ENCODE measurements at regions not wholly inside any gene's neighbourhood (a gene's known extent, or its start where the extent isn't known, plus 50 kb on each side); places are given as distances from the start of the nearest gene placed in this dataset.

DNA sequence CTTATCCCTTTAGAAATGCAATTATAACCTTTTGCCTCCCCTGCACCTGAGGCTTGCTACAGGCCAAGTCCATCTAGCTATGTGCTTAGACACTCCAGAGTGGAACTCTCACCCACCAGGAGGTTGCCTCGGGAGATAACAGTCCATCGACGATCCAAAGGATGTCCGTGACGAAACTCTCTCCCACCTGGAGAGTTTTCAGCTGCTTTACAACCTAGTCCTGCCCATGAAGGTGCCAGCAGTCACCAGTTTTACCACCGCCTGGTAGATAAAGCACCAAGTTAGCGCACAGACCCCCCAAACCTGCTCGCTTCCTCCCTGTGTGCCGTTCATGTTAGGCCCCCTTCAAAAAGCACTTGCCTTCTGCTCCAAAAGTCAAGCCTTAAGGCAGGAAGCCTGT is 53.1 kb upstream of the SHISAL1 start:
- Histone ChIP-seq H3K79me2 (ENCODE audit: insufficient read depth, low read length) (no peaks in the 10 kb centered on the region), H4K20me1 (ENCODE audit: insufficient read depth, low read length) (no peaks in the 10 kb centered on the region), H3K4me2 (ENCODE audit: insufficient read depth, low read length) (no peak overlapping the region), H3K27me3 (ENCODE audit: insufficient read depth, low read length, poor library complexity) (peaks cover 4% of the 10 kb centered on the region), H3K9ac (ENCODE audit: low read depth, low read length) (no peak overlapping the region), H3K4me3 (ENCODE audit: low read depth in 1 of 2, low read length in 2 of 2) (no peak overlapping the region), H3K9me3 (ENCODE audit: insufficient read depth, low read length, severe bottlenecking) (no peaks in the 10 kb centered on the region), H3K4me1 (ENCODE audit: insufficient read depth, low read length) (no peaks in the 10 kb centered on the region), H3K36me3 (ENCODE audit: insufficient read depth, low read length) (no peaks in the 10 kb centered on the region), H3K27ac (ENCODE audit: low read length) (no peak overlapping the region), H2AFZ (ENCODE audit: low read depth, low read length) (no peak overlapping the region)
- DNase-seq (no peak), ATAC-seq (ENCODE audit: insufficient read depth, low read depth) (no peak)
- TF ChIP-seq CTCF (IDR thresholded peaks at IDR 0.05; ENCODE audit: borderline replicate concordance, extremely low read depth, low read length, poor library complexity, severe bottlenecking) (no peak), EZH2 (IDR thresholded peaks at IDR 0.05; ENCODE audit: borderline replicate concordance, low read depth, low read length, severe bottlenecking) (no peak)

DNA sequence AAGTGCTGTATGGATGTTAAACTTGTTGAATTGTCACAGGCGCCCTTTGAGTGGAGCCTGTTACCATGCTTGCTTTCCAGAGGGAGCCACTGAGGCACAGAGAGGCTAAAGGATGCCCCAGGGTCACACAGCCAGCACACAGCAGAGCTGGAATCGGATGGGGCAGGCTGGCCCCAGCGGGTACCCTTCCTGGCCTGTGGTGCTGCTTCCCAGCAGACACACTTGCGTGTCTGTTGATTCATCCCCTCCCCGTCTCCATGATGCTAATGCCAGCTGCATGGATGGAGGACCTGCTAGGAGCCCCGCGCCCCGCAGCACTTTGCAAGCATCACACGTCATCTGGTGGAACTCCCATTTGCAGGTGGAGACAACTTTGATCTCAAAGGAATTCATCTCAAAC is 52.4 kb upstream of the SHISAL1 start:
- H3K36me3 ChIP-seq (ENCODE audit: insufficient read depth, low read length) = no peaks in the 10 kb centered on the region
- TF ChIP-seq EZH2 (IDR thresholded peaks at IDR 0.05; ENCODE audit: borderline replicate concordance, low read depth, low read length, severe bottlenecking) (no peak), CTCF (IDR thresholded peaks at IDR 0.05; ENCODE audit: borderline replicate concordance, extremely low read depth, low read length, poor library complexity, severe bottlenecking) (no peak)
- no peak overlapping the region for H3K27ac ChIP-seq (ENCODE audit: low read length)
- H3K9me3 ChIP-seq (ENCODE audit: insufficient read depth, low read length, severe bottlenecking) = no peaks in the 10 kb centered on the region
- H2AFZ ChIP-seq (ENCODE audit: low read depth, low read length) = no peak overlapping the region
- ATAC-seq (ENCODE audit: insufficient read depth, low read depth) = no peak
- H4K20me1 ChIP-seq (ENCODE audit: insufficient read depth, low read length) = no peaks in the 10 kb centered on the region
- DNase-seq = no peak
- H3K27me3 ChIP-seq (ENCODE audit: insufficient read depth, low read length, poor library complexity) = peaks cover 4% of the 10 kb centered on the region
- no peak overlapping the region for H3K9ac ChIP-seq (ENCODE audit: low read depth, low read length)
- no peak overlapping the region for H3K4me3 ChIP-seq (ENCODE audit: low read depth in 1 of 2, low read length in 2 of 2)
- no peaks in the 10 kb centered on the region for H3K79me2 ChIP-seq (ENCODE audit: insufficient read depth, low read length)
- no peak overlapping the region for H3K4me2 ChIP-seq (ENCODE audit: insufficient read depth, low read length)
- no peaks in the 10 kb centered on the region for H3K4me1 ChIP-seq (ENCODE audit: insufficient read depth, low read length)

GRCh38 chr22:44364751-44365130 is 52.0 kb upstream of the SHISAL1 start:
- no peaks in the 10 kb centered on the region for H3K9me3 ChIP-seq (ENCODE audit: insufficient read depth, low read length, severe bottlenecking)
- DNase-seq (no peak), ATAC-seq (ENCODE audit: insufficient read depth, low read depth) (no peak)
- no peak overlapping the region for H3K4me2 ChIP-seq (ENCODE audit: insufficient read depth, low read length)
- H3K27me3 ChIP-seq (ENCODE audit: insufficient read depth, low read length, poor library complexity) = peaks cover 4% of the 10 kb centered on the region
- TF ChIP-seq EZH2 (IDR thresholded peaks at IDR 0.05; ENCODE audit: borderline replicate concordance, low read depth, low read length, severe bottlenecking) = no peak
- TF ChIP-seq CTCF (IDR thresholded peaks at IDR 0.05; ENCODE audit: borderline replicate concordance, extremely low read depth, low read length, poor library complexity, severe bottlenecking) = no peak
- no peak overlapping the region for H3K4me3 ChIP-seq (ENCODE audit: low read depth in 1 of 2, low read length in 2 of 2)
- no peak overlapping the region for H3K27ac ChIP-seq (ENCODE audit: low read length)
- no peak overlapping the region for H2AFZ ChIP-seq (ENCODE audit: low read depth, low read length)
- H3K79me2 ChIP-seq (ENCODE audit: insufficient read depth, low read length) = no peaks in the 10 kb centered on the region
- no peaks in the 10 kb centered on the region for H4K20me1 ChIP-seq (ENCODE audit: insufficient read depth, low read length)
- H3K36me3 ChIP-seq (ENCODE audit: insufficient read depth, low read length) = no peaks in the 10 kb centered on the region
- H3K4me1 ChIP-seq (ENCODE audit: insufficient read depth, low read length) = no peaks in the 10 kb centered on the region
- no peak overlapping the region for H3K9ac ChIP-seq (ENCODE audit: low read depth, low read length)
